Liver (tissue), 3 donors: ENCODE measurements at regions not wholly inside any gene's neighbourhood (a gene's known extent, or its start where the extent isn't known, plus 50 kb on each side); places are given as distances from the start of the nearest gene placed in this dataset.

Source experiments
- FOXA1 ChIP-seq: IDR thresholded peaks from 2 replicates; pipeline ENCODE4 v1.6.1; 2016; ENCODE audit warnings: antibody characterized with exemption
- GABPA ChIP-seq, 2 donors: IDR thresholded peaks in 1 of 2; conservative IDR thresholded peaks in 1 of 2; 2 replicates each; pipeline ENCODE4 v1.6.1; 2016; ENCODE audit warnings: antibody characterized with exemption in 2 of 2, mild to moderate bottlenecking in 1 of 2, moderate library complexity in 1 of 2
- HNF4A ChIP-seq, 2 donors: conservative IDR thresholded peaks; 2 replicates each; pipeline ENCODE4 v1.6.1; 2016; ENCODE audit warnings: antibody characterized with exemption in 2 of 2, mild to moderate bottlenecking in 2 of 2
- JUND ChIP-seq, 2 donors: IDR thresholded peaks; 2 replicates each; pipeline ENCODE4 v1.6.1; 2016; ENCODE audit warnings: antibody characterized with exemption in 2 of 2
- RAD21 ChIP-seq, 2 donors: IDR thresholded peaks; 2 replicates each; pipeline ENCODE4 v1.6.1; 2016; ENCODE audit warnings: antibody characterized with exemption in 2 of 2, mild to moderate bottlenecking in 2 of 2
- REST ChIP-seq: IDR thresholded peaks from 2 replicates; pipeline ENCODE4 v1.6.1; 2016; ENCODE audit warnings: antibody characterized with exemption, mild to moderate bottlenecking
- TAF1 ChIP-seq: conservative IDR thresholded peaks from 2 replicates; pipeline ENCODE4 v1.6.1; 2016; ENCODE audit warnings: antibody characterized with exemption, mild to moderate bottlenecking
- YY1 ChIP-seq: IDR thresholded peaks from 2 replicates; pipeline ENCODE4 v1.6.1; 2016; ENCODE audit warnings: antibody characterized with exemption, mild to moderate bottlenecking
- ZBTB33 ChIP-seq: IDR thresholded peaks from 2 replicates; pipeline ENCODE4 v1.6.1; 2016; ENCODE audit warnings: antibody characterized with exemption
- TF ChIP-seq, protein P1 (sequence below): IDR thresholded peaks from 2 replicates; pipeline ENCODE4 v1.6.1; 2016; ENCODE audit warnings: antibody characterized with exemption
- TF ChIP-seq, protein P2 (sequence below): fragments of 150-350 bp; IDR thresholded peaks from 2 replicates; pipeline ENCODE4 v1.5.1; 2017; ENCODE audit warnings: improper control_type of control experiment, low read depth, low read length; ENCODE audit not compliant: missing input control
- donor health status: healthy.
- donor health status: healthy.

DNA sequence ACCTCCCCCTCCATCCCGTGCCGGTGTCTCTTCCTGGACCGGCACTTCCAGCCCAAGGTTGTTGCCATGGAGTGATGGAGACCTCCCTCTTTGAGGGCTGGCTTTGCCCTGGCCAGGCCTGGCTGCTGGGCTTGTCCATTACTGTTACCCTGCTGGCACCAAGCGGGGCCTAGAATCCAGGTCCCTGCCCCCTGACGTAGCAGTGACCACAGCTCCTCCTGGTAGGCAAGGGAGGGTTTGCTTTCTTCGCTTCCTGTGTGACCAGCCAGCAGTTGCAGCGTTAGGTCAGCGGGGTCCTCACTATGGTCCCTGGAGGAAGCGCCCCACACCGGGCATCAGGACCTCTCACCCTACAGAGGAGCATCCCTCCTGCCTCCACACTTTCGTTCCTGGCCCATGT, 146.7 kb upstream of the COL5A1 start:
- TF ChIP-seq YY1: no peak
- no peak for TF ChIP-seq RAD21 (IDR thresholded peaks at IDR 0.05)
- no peak for TF ChIP-seq REST
- TF ChIP-seq, protein P1, sequence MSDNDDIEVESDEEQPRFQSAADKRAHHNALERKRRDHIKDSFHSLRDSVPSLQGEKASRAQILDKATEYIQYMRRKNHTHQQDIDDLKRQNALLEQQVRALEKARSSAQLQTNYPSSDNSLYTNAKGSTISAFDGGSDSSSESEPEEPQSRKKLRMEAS: no peak
- TF ChIP-seq, protein P2, sequence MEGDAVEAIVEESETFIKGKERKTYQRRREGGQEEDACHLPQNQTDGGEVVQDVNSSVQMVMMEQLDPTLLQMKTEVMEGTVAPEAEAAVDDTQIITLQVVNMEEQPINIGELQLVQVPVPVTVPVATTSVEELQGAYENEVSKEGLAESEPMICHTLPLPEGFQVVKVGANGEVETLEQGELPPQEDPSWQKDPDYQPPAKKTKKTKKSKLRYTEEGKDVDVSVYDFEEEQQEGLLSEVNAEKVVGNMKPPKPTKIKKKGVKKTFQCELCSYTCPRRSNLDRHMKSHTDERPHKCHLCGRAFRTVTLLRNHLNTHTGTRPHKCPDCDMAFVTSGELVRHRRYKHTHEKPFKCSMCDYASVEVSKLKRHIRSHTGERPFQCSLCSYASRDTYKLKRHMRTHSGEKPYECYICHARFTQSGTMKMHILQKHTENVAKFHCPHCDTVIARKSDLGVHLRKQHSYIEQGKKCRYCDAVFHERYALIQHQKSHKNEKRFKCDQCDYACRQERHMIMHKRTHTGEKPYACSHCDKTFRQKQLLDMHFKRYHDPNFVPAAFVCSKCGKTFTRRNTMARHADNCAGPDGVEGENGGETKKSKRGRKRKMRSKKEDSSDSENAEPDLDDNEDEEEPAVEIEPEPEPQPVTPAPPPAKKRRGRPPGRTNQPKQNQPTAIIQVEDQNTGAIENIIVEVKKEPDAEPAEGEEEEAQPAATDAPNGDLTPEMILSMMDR: no peak
- no peak for TF ChIP-seq TAF1
- TF ChIP-seq FOXA1: no peak
- TF ChIP-seq JUND (IDR thresholded peaks at IDR 0.05): no peak
- TF ChIP-seq ZBTB33: no peak
- no peak for TF ChIP-seq HNF4A (conservative IDR thresholded peaks at IDR 0.05)
- TF ChIP-seq GABPA (IDR thresholded peaks at IDR 0.05 in 1 of 2, conservative IDR thresholded peaks at IDR 0.05 in 1 of 2): no peak
